ENCODE measurements at regions not wholly inside any gene's neighbourhood (a gene's known extent, or its start where the extent isn't known, plus 50 kb on each side); places are given as distances from the start of the nearest gene placed in this dataset.
A peak's percentile ranks its signal among the peaks of the same experiment; 100 is the strongest.
"Not testable (repeated sequence)": the region's sequence is repeated elsewhere in the genome, so short reads cannot be mapped to it uniquely, and the experiment has no call there.

GRCh38 chr6:15941168-15941567 lies 187.7 kb upstream of the MYLIP start:
- Histone ChIP-seq H3K27me3 (ENCODE audit: control insufficient read depth in 2 of 2, insufficient read depth in 2 of 2, low read length in 2 of 2) (no peaks in the 10 kb centered on the region), H3K9me3 (ENCODE audit: control insufficient read depth in 2 of 3, low read length in 3 of 3) (no peaks in the 10 kb centered on the region), H3K36me3 (ENCODE audit: control insufficient read depth in 2 of 3, insufficient read depth in 3 of 3, low read length in 3 of 3) (no peaks in the 10 kb centered on the region), H3K4me3 (ENCODE audit: low read length) (no peak overlapping the region), H3K27ac (ENCODE audit: low read depth, low read length) (no peak overlapping the region), H3K4me1 (ENCODE audit: control insufficient read depth in 2 of 2, insufficient read depth in 2 of 2, low read length in 2 of 2) (no peaks in the 10 kb centered on the region)
- Mint-ChIP-seq H3K9me3 (peaks cover 0 to 18% (median 4%) of the 10 kb centered on the region in 11 donors), H3K36me3 (peaks cover 0 to 9% (median 2%) of the 10 kb centered on the region in 5 donors), H3K27ac (no peak overlapping the region), H3K4me3 (no peak overlapping the region), H3K27me3 (no peaks in the 10 kb centered on the region), H3K4me1 (peaks cover 0 to 4% (median 0%) of the 10 kb centered on the region in 7 donors)
- ChIA-PET CTCF (no interaction called here), POLR2A (no interaction called here)
- intact Hi-C loops (cut with micrococcal nuclease), result no loop called here
- no peak for DNase-seq
- no peak for ATAC-seq

- H3K36me3 Mint-ChIP-seq, result peaks cover 0 to 9% (median 2%) of the 10 kb centered on the region in 5 donors
- no peak overlapping the region for H3K4me3 Mint-ChIP-seq
- H3K27ac ChIP-seq (ENCODE audit: low read depth, low read length), result no peak overlapping the region
- peaks cover 0 to 26% (median 4%) of the 10 kb centered on the region in 11 donors for H3K9me3 Mint-ChIP-seq
- intact Hi-C loops (cut with micrococcal nuclease), result no loop called here
- ATAC-seq (no peak), DNase-seq (no peak)
- ChIA-PET CTCF (no interaction called here), POLR2A (no interaction called here)
- H3K27ac Mint-ChIP-seq, result no peak overlapping the region
- no peaks in the 10 kb centered on the region for H3K27me3 ChIP-seq (ENCODE audit: control insufficient read depth in 2 of 2, insufficient read depth in 2 of 2, low read length in 2 of 2)
- peaks cover 0 to 4% (median 0%) of the 10 kb centered on the region in 7 donors for H3K4me1 Mint-ChIP-seq
- H3K27me3 Mint-ChIP-seq, result peaks cover 0 to 3% (median 0%) of the 10 kb centered on the region in 5 donors
- no peaks in the 10 kb centered on the region for H3K36me3 ChIP-seq (ENCODE audit: control insufficient read depth in 2 of 3, insufficient read depth in 3 of 3, low read length in 3 of 3)
- no peaks in the 10 kb centered on the region for H3K9me3 ChIP-seq (ENCODE audit: control insufficient read depth in 2 of 3, low read length in 3 of 3)
- H3K4me3 ChIP-seq (ENCODE audit: low read length), result no peak overlapping the region
- H3K4me1 ChIP-seq (ENCODE audit: control insufficient read depth in 2 of 2, insufficient read depth in 2 of 2, low read length in 2 of 2), result no peaks in the 10 kb centered on the region
Measured at GRCh38 chr6:15938107-15938506, 190.8 kb upstream of the MYLIP start.

GRCh38 chr6:15937602-15938001 lies 191.3 kb upstream of the MYLIP start:
- Mint-ChIP-seq H3K36me3 (peaks cover 0 to 9% (median 2%) of the 10 kb centered on the region in 5 donors), H3K4me3 (no peak overlapping the region), H3K9me3 (peaks cover 0 to 28% (median 5%) of the 10 kb centered on the region in 11 donors), H3K4me1 (peaks cover 0 to 4% (median 0%) of the 10 kb centered on the region in 7 donors), H3K27me3 (peaks cover 0 to 4% (median 0%) of the 10 kb centered on the region in 5 donors), H3K27ac (no peak overlapping the region)
- intact Hi-C loops (cut with micrococcal nuclease), result no loop called here
- H3K9me3 ChIP-seq (ENCODE audit: control insufficient read depth in 2 of 3, low read length in 3 of 3), result no peaks in the 10 kb centered on the region
- DNase-seq, result no peak
- no peaks in the 10 kb centered on the region for H3K4me1 ChIP-seq (ENCODE audit: control insufficient read depth in 2 of 2, insufficient read depth in 2 of 2, low read length in 2 of 2)
- H3K4me3 ChIP-seq (ENCODE audit: low read length), result no peak overlapping the region
- no peaks in the 10 kb centered on the region for H3K27me3 ChIP-seq (ENCODE audit: control insufficient read depth in 2 of 2, insufficient read depth in 2 of 2, low read length in 2 of 2)
- H3K27ac ChIP-seq (ENCODE audit: low read depth, low read length), result no peak overlapping the region
- POLR2A ChIA-PET, result no interaction called here
- H3K36me3 ChIP-seq (ENCODE audit: control insufficient read depth in 2 of 3, insufficient read depth in 3 of 3, low read length in 3 of 3), result no peaks in the 10 kb centered on the region
- no peak for ATAC-seq
- CTCF ChIA-PET, result no interaction called here

- Mint-ChIP-seq H3K4me3 (no peak overlapping the region), H3K4me1 (peaks cover 0 to 4% (median 0%) of the 10 kb centered on the region in 7 donors), H3K36me3 (peaks cover 0 to 9% (median 2%) of the 10 kb centered on the region in 5 donors), H3K9me3 (peaks cover 0 to 38% (median 7%) of the 10 kb centered on the region in 11 donors), H3K27me3 (peaks cover 0 to 4% (median 0%) of the 10 kb centered on the region in 5 donors), H3K27ac (no peak overlapping the region)
- no peaks in the 10 kb centered on the region for H3K27me3 ChIP-seq (ENCODE audit: control insufficient read depth in 2 of 2, insufficient read depth in 2 of 2, low read length in 2 of 2)
- intact Hi-C loops (cut with micrococcal nuclease), result no loop called here
- H3K27ac ChIP-seq (ENCODE audit: low read depth, low read length), result no peak overlapping the region
- H3K36me3 ChIP-seq (ENCODE audit: control insufficient read depth in 2 of 3, insufficient read depth in 3 of 3, low read length in 3 of 3), result no peaks in the 10 kb centered on the region
- no peaks in the 10 kb centered on the region for H3K4me1 ChIP-seq (ENCODE audit: control insufficient read depth in 2 of 2, insufficient read depth in 2 of 2, low read length in 2 of 2)
- no peaks in the 10 kb centered on the region for H3K9me3 ChIP-seq (ENCODE audit: control insufficient read depth in 2 of 3, low read length in 3 of 3)
- no peak overlapping the region for H3K4me3 ChIP-seq (ENCODE audit: low read length)
- ATAC-seq, result peak; percentile 44
- DNase-seq, result no peak
- POLR2A ChIA-PET, result no interaction called here
- CTCF ChIA-PET, result no interaction called here
Measured at GRCh38 chr6:15936503-15936902, 192.4 kb upstream of the MYLIP start.

- H3K4me3 Mint-ChIP-seq, result no peak overlapping the region
- H3K4me1 Mint-ChIP-seq, result peaks cover 0 to 4% (median 0%) of the 10 kb centered on the region in 7 donors
- intact Hi-C loops (cut with micrococcal nuclease), result no loop called here
- peaks cover 0 to 16% (median 9%) of the 10 kb centered on the region in 5 donors for H3K36me3 Mint-ChIP-seq
- peaks cover 0 to 47% (median 13%) of the 10 kb centered on the region in 11 donors for H3K9me3 Mint-ChIP-seq
- Histone ChIP-seq H3K27me3 (ENCODE audit: control insufficient read depth in 2 of 2, insufficient read depth in 2 of 2, low read length in 2 of 2) (no peaks in the 10 kb centered on the region), H3K27ac (ENCODE audit: low read depth, low read length) (no peak overlapping the region), H3K4me1 (ENCODE audit: control insufficient read depth in 2 of 2, insufficient read depth in 2 of 2, low read length in 2 of 2) (no peaks in the 10 kb centered on the region), H3K4me3 (ENCODE audit: low read length) (no peak overlapping the region), H3K9me3 (ENCODE audit: control insufficient read depth in 2 of 3, low read length in 3 of 3) (no peaks in the 10 kb centered on the region), H3K36me3 (ENCODE audit: control insufficient read depth in 2 of 3, insufficient read depth in 3 of 3, low read length in 3 of 3) (no peaks in the 10 kb centered on the region)
- ChIA-PET CTCF (no interaction called here), POLR2A (no interaction called here)
- peaks cover 0 to 4% (median 0%) of the 10 kb centered on the region in 5 donors for H3K27me3 Mint-ChIP-seq
- ATAC-seq (no peak), DNase-seq (no peak)
- no peak overlapping the region for H3K27ac Mint-ChIP-seq
Measured at GRCh38 chr6:15935661-15936060, 193.2 kb upstream of the MYLIP start.

- H3K27me3 ChIP-seq (ENCODE audit: control insufficient read depth in 2 of 2, insufficient read depth in 2 of 2, low read length in 2 of 2); H3K4me1 Mint-ChIP-seq; H3K4me3 ChIP-seq (ENCODE audit: low read length); H3K9me3 ChIP-seq (ENCODE audit: control insufficient read depth in 2 of 3, low read length in 3 of 3); DNase-seq; ATAC-seq; H3K27me3 Mint-ChIP-seq; H3K36me3 ChIP-seq (ENCODE audit: control insufficient read depth in 2 of 3, insufficient read depth in 3 of 3, low read length in 3 of 3); intact Hi-C loops (cut with micrococcal nuclease); H3K27ac Mint-ChIP-seq; H3K4me1 ChIP-seq (ENCODE audit: control insufficient read depth in 2 of 2, insufficient read depth in 2 of 2, low read length in 2 of 2); H3K27ac ChIP-seq (ENCODE audit: low read depth, low read length); CTCF ChIA-PET; POLR2A ChIA-PET; H3K4me3 Mint-ChIP-seq: not testable (repeated sequence)
- peaks cover 5 to 52% (median 14%) of the 10 kb centered on the region in 11 donors for H3K9me3 Mint-ChIP-seq
- H3K36me3 Mint-ChIP-seq, result peaks cover 0 to 19% (median 7%) of the 10 kb centered on the region in 5 donors
Measured at GRCh38 chr6:15931697-15932096, 197.2 kb upstream of the MYLIP start.

GRCh38 chr6:15930207-15930606 lies 198.7 kb upstream of the MYLIP start:
- peaks cover 0 to 19% (median 7%) of the 10 kb centered on the region in 5 donors for H3K36me3 Mint-ChIP-seq
- H3K36me3 ChIP-seq (ENCODE audit: control insufficient read depth in 2 of 3, insufficient read depth in 3 of 3, low read length in 3 of 3), result no peaks in the 10 kb centered on the region
- peaks cover 5 to 52% (median 16%) of the 10 kb centered on the region in 11 donors for H3K9me3 Mint-ChIP-seq
- H3K4me3 ChIP-seq (ENCODE audit: low read length), result no peak overlapping the region
- H3K4me1 ChIP-seq (ENCODE audit: control insufficient read depth in 2 of 2, insufficient read depth in 2 of 2, low read length in 2 of 2), result no peaks in the 10 kb centered on the region
- intact Hi-C loops (cut with micrococcal nuclease), result no loop called here
- peaks cover 0 to 2% (median 0%) of the 10 kb centered on the region in 7 donors for H3K4me1 Mint-ChIP-seq
- H3K27ac Mint-ChIP-seq, result no peak overlapping the region
- ChIA-PET CTCF (no interaction called here), POLR2A (no interaction called here)
- H3K4me3 Mint-ChIP-seq, result no peak overlapping the region
- ATAC-seq (no peak), DNase-seq (no peak)
- no peaks in the 10 kb centered on the region for H3K9me3 ChIP-seq (ENCODE audit: control insufficient read depth in 2 of 3, low read length in 3 of 3)
- no peak overlapping the region for H3K27ac ChIP-seq (ENCODE audit: low read depth, low read length)
- H3K27me3 Mint-ChIP-seq, result peaks cover 0 to 7% (median 0%) of the 10 kb centered on the region in 5 donors
- no peaks in the 10 kb centered on the region for H3K27me3 ChIP-seq (ENCODE audit: control insufficient read depth in 2 of 2, insufficient read depth in 2 of 2, low read length in 2 of 2)
